IMR-90 (cell line): ENCODE measurements at regions not wholly inside any gene's neighbourhood (a gene's known extent, or its start where the extent isn't known, plus 50 kb on each side); places are given as distances from the start of the nearest gene placed in this dataset.
A peak's percentile ranks its signal among the peaks of the same experiment; 100 is the strongest.

Source experiments
- ATAC-seq: fragments of 200-7000 bp; cut with Tn5 transposase; 2 replicates; pipeline ENCODE4 v1.9.1; 2020; ENCODE audit warnings: low read depth, mild to moderate bottlenecking, moderate library complexity
- BruUV-seq: library from RNA; stranded (reverse); fragments of 400-500 nt; replicated peaks from 2 replicates; lab custom pipeline; 2021; lab: Mats Ljungman, UMichigan
- CTCF ChIA-PET: fragments of 300-600 bp; formaldehyde crosslinking; extraction: SDS; loops from one replicate; lab custom pipeline; 2021; ENCODE audit warnings: antibody characterized with exemption; lab: Yijun Ruan, JAX
- POLR2A ChIA-PET: fragments of 300-600 bp; sonication (Branson Sonifier 250); formaldehyde crosslinking; loops from one replicate; lab custom pipeline; 2022; ENCODE audit warnings: antibody characterized with exemption; ENCODE audit not compliant: unreplicated experiment; lab: Charles Lee
- DNase-seq: peaks from one replicate; pipeline ENCODE4 v3.0.0; 2013
- H2AFZ ChIP-seq: replicated peaks from 2 replicates; pipeline ENCODE3; 2013; ENCODE audit warnings: low read length, mild to moderate bottlenecking; ENCODE audit not compliant: poor library complexity
- H2AK5ac ChIP-seq: 2 replicates; pipeline ENCODE4 v1.6.1; 2013; ENCODE audit warnings: low read depth, low read length, inconsistent platforms
- H2AK9ac ChIP-seq: replicated peaks from 2 replicates; pipeline ENCODE3; 2013; ENCODE audit warnings: mild to moderate bottlenecking, low read depth, low read length, moderate library complexity; ENCODE audit not compliant: poor library complexity
- H2BK120ac ChIP-seq: 2 replicates; pipeline ENCODE4 v1.6.1; 2013; ENCODE audit warnings: low read depth, low read length, inconsistent platforms
- H2BK15ac ChIP-seq: 3 replicates; pipeline ENCODE4 v1.6.1; 2013; ENCODE audit warnings: low read depth, low read length, inconsistent platforms
- H2BK20ac ChIP-seq: 2 replicates; pipeline ENCODE4 v1.6.1; 2013; ENCODE audit warnings: low read depth, mild to moderate bottlenecking, inconsistent platforms, low read length, moderate library complexity
- H2BK5ac ChIP-seq: 2 replicates; pipeline ENCODE4 v1.6.1; 2013; ENCODE audit warnings: mild to moderate bottlenecking, low read depth, low read length, inconsistent platforms; ENCODE audit not compliant: poor library complexity, severe bottlenecking
- H3K14ac ChIP-seq: replicated peaks from 2 replicates; pipeline ENCODE4 v1.6.1; 2013; ENCODE audit warnings: low read depth, low read length, inconsistent platforms
- H3K18ac ChIP-seq: 2 replicates; pipeline ENCODE4 v1.6.1; 2013; ENCODE audit warnings: low read depth, low read length, control low read depth
- H3K23ac ChIP-seq: 2 replicates; pipeline ENCODE4 v1.6.1; 2013; ENCODE audit warnings: low read depth, low read length, inconsistent platforms
- H3K27ac ChIP-seq: 2 replicates; pipeline ENCODE4 v1.5.1; 2013; ENCODE audit warnings: mild to moderate bottlenecking, control low read depth, low read length; ENCODE audit not compliant: insufficient read depth
- H3K27me3 ChIP-seq: 2 replicates; pipeline ENCODE4 v1.6.1; 2013; ENCODE audit warnings: low read length; ENCODE audit not compliant: control insufficient read depth, insufficient read depth
- H3K36me3 ChIP-seq: 2 replicates; pipeline ENCODE4 v1.6.1; 2013; ENCODE audit warnings: low read length, mixed read lengths; ENCODE audit not compliant: control insufficient read depth, insufficient read depth
- H3K4ac ChIP-seq: 2 replicates; pipeline ENCODE4 v1.6.1; 2013; ENCODE audit warnings: low read depth, low read length, inconsistent platforms
- H3K4me1 ChIP-seq: 2 replicates; pipeline ENCODE4 v1.6.1; 2013; ENCODE audit warnings: low read length, mixed read lengths; ENCODE audit not compliant: control insufficient read depth, insufficient read depth
- H3K4me2 ChIP-seq: 2 replicates; pipeline ENCODE4 v1.6.1; 2013; ENCODE audit warnings: low read depth, mild to moderate bottlenecking, control low read depth, low read length, moderate library complexity
- H3K4me3 ChIP-seq: 2 replicates; pipeline ENCODE4 v1.5.1; 2013; ENCODE audit warnings: low read depth, mild to moderate bottlenecking, control low read depth, low read length, moderate library complexity; ENCODE audit not compliant: insufficient read depth
- H3K56ac ChIP-seq: 2 replicates; pipeline ENCODE4 v1.6.1; 2013; ENCODE audit warnings: low read length, inconsistent platforms; ENCODE audit not compliant: insufficient read depth; ENCODE audit errors: extremely low read depth
- H3K79me1 ChIP-seq, 2 experiments: 2 replicates each; pipeline ENCODE4 v1.6.1; 2013; ENCODE audit warnings: low read length in 2 of 2, inconsistent platforms in 1 of 2, low read depth in 1 of 2
- H3K9ac ChIP-seq: 2 replicates; pipeline ENCODE4 v1.6.1; 2013; ENCODE audit warnings: low read depth, low read length, control low read depth
- H3K9me1 ChIP-seq: 2 replicates; pipeline ENCODE4 v1.6.1; 2013; ENCODE audit warnings: low read length, inconsistent platforms; ENCODE audit not compliant: insufficient read depth
- H3K9me3 ChIP-seq: 2 replicates; pipeline ENCODE4 v1.6.1; 2013; ENCODE audit warnings: low read length; ENCODE audit not compliant: control insufficient read depth, insufficient read depth
- H4K20me1 ChIP-seq: 2 replicates; pipeline ENCODE4 v1.6.1; 2013; ENCODE audit warnings: low read length, inconsistent platforms; ENCODE audit not compliant: insufficient read depth
- H4K5ac ChIP-seq: 2 replicates; pipeline ENCODE4 v1.6.1; 2013; ENCODE audit warnings: mild to moderate bottlenecking, low read depth, low read length, control low read depth
- H4K8ac ChIP-seq, 2 experiments: 2 replicates each; pipeline ENCODE4 v1.6.1; 2013; ENCODE audit warnings: low read depth in 2 of 2, low read length in 2 of 2, control low read depth in 1 of 2, inconsistent platforms in 1 of 2
- H4K91ac ChIP-seq: 2 replicates; pipeline ENCODE4 v1.6.1; 2013; ENCODE audit warnings: low read depth, low read length, inconsistent platforms; ENCODE audit not compliant: insufficient read depth
- CEBPB ChIP-seq: IDR thresholded peaks from 2 replicates; pipeline ENCODE4 v1.6.1; 2012; ENCODE audit warnings: low read depth, low read length, improper control_type of control experiment
- CTCF ChIP-seq: conservative IDR thresholded peaks from 2 replicates; pipeline ENCODE4 v1.5.1; 2012; ENCODE audit warnings: mild to moderate bottlenecking, low read depth, low read length, improper control_type of control experiment
- ELK1 ChIP-seq: fragments of 150-350 bp; IDR thresholded peaks from 2 replicates; pipeline ENCODE4 v1.6.1; 2016; ENCODE audit warnings: low read depth, mild to moderate bottlenecking, low read length, moderate library complexity, borderline replicate concordance
- MAFK ChIP-seq: IDR thresholded peaks from 2 replicates; pipeline ENCODE4 v1.6.1; 2012; ENCODE audit warnings: low read depth, low read length, improper control_type of control experiment
- NFE2L2 ChIP-seq: fragments of 150-350 bp; IDR thresholded peaks from 2 replicates; pipeline ENCODE4 v1.6.1; 2016; ENCODE audit warnings: low read depth, mild to moderate bottlenecking, low read length
- POLR2A ChIP-seq: IDR thresholded peaks from 2 replicates; pipeline ENCODE4 v1.6.1; 2012; ENCODE audit warnings: mild to moderate bottlenecking, low read depth, low read length
- RAD21 ChIP-seq: IDR thresholded peaks from 2 replicates; pipeline ENCODE4 v1.6.1; 2012; ENCODE audit warnings: low read length, improper control_type of control experiment
- RFX5 ChIP-seq: IDR thresholded peaks from 2 replicates; pipeline ENCODE4 v1.8.0; 2012; ENCODE audit warnings: low read depth, mild to moderate bottlenecking, low read length, moderate library complexity
- WGBS, 2 experiments: methylation state at CpG; one replicate each; pipeline versions ENCODE4 v1.1.5 to v1.1.7; 2013; ENCODE audit warnings: missing lambda C conversion rate in 2 of 2; ENCODE audit not compliant: insufficient read length in 1 of 2; ENCODE audit errors: extremely low coverage in 2 of 2; 5-methylcytosine and 5-hydroxymethylcytosine counted together
- dilution Hi-C: fragments of 300-500 bp; cut with HindIII; formaldehyde crosslinking; loops from one replicate; pipeline ENCODE4 v1.14.3; 2018; ENCODE audit warnings: low sequenced_read_pairs; ENCODE audit not compliant: unreplicated experiment
- in situ Hi-C: fragments of 300-500 bp; cut with MboI; formaldehyde crosslinking; loops from 3 replicates; pipeline ENCODE4 v1.14.3; 2019; ENCODE audit warnings: low sequenced_read_pairs, inconsistent platforms, mixed read lengths
- intact Hi-C: fragments of 100-400 bp; cut with micrococcal nuclease; formaldehyde crosslinking; loops from 2 replicates; pipeline ENCODE4 v1.10.0; 2022

GRCh38 chr17:31693433-31694220 lies 165.4 kb downstream of the COPRS start:
- DNase-seq (no peak), ATAC-seq (no peak)
- Histone ChIP-seq H3K27me3 (no peaks in the 10 kb centered on the region), H4K8ac (no peak overlapping the region), H3K4ac (peak overlapping the region; percentile 7; the same call in 1 of the 2 replicates), H3K56ac (no peak overlapping the region), H3K4me1 (peaks cover 19% of the 10 kb centered on the region), H3K23ac (no peak overlapping the region), H2BK15ac (peak overlapping the region; percentile 4; the same call in 1 of the 3 replicates), H3K27ac (no peak overlapping the region), H2AFZ (no peak overlapping the region), H3K9me3 (no peaks in the 10 kb centered on the region), H3K4me3 (no peak overlapping the region), H4K20me1 (no peaks in the 10 kb centered on the region), H3K18ac (no peak overlapping the region), H4K5ac (0 out of 2 replicates have a peak overlapping the region, but pooled peaks have one; percentile 27), H3K36me3 (no peaks in the 10 kb centered on the region), H2BK5ac (no peak overlapping the region), H3K9me1 (peaks cover 16% of the 10 kb centered on the region), H3K4me2 (no peak overlapping the region), H3K79me1 (no peaks in the 10 kb centered on the region), H2BK120ac (peak overlapping the region; percentile 4; the same call in 1 of the 2 replicates), H3K9ac (no peak overlapping the region), H4K91ac (0 out of 2 replicates have a peak overlapping the region, but pooled peaks have one; percentile 2), H2AK9ac (no peak overlapping the region), H3K14ac (no peak overlapping the region; the same call in 1 of the 2 replicates), H2BK20ac (peak overlapping the region; percentile 27), H2AK5ac (peak overlapping the region; percentile 7; the same call in 1 of the 2 replicates)
- ChIA-PET POLR2A (no interaction called here), CTCF (no interaction called here)
- WGBS, 2 experiments = 100% methylated on average over 1 of the region's 5 CpGs; no CpG with 5 or more reads in 1 of the 2 experiments
- dilution Hi-C loops = no loop called here
- TF ChIP-seq CEBPB (no peak), POLR2A (no peak), NFE2L2 (no peak), ELK1 (no peak), MAFK (no peak), RAD21 (no peak), RFX5 (no peak), CTCF (no peak)
- intact Hi-C loops = loop anchor here (10.0 kb wide), 1 partner anchor 121 kb away; no protein-coding TSS in a partner anchor
- no TSS peak for BruUV-seq
- in situ Hi-C loops = no loop called here
